K562 (cell line): ENCODE measurements at regions not wholly inside any gene's neighbourhood (a gene's known extent, or its start where the extent isn't known, plus 50 kb on each side); places are given as distances from the start of the nearest gene placed in this dataset.

Source experiments
- ATAC-seq: fragments of 200-7000 bp; cut with Tn5 transposase; 3 replicates; pipeline ENCODE4 v1.9.1; 2020; ENCODE audit warnings: moderate library complexity
- BruUV-seq: library from RNA; stranded (reverse); fragments of 400-500 nt; replicated peaks from 2 replicates; lab custom pipeline; 2021; lab: Mats Ljungman, UMichigan
- CTCF ChIA-PET: fragments of 300-600 bp; formaldehyde crosslinking; extraction: SDS; loops from one replicate; lab custom pipeline; 2021; ENCODE audit warnings: low intra/inter-chr PET ratio; lab: Yijun Ruan, JAX
- POLR2A ChIA-PET: fragments of 300-600, 350-650 bp; sonication (Branson Sonifier 250); formaldehyde crosslinking; extraction: SDS; loops from one replicate; lab custom pipeline; 2021; ENCODE audit warnings: antibody characterized with exemption, inconsistent platforms; lab: Yijun Ruan, JAX
- DNase-seq, 4 experiments: peaks; one replicate each; pipeline versions ENCODE4 v3.0.0 to v3.0.0-alpha.2; 2011 to 2018; ENCODE audit warnings: low spot score in 3 of 4, mixed read lengths in 3 of 4; ENCODE audit errors: extremely low read depth in 1 of 4
- FAIRE-seq: peaks from 2 replicates; lab custom pipeline; 2011; peaks lifted over from hg19 to GRCh38; lab: Jason Lieb, UNC
- H2AFZ ChIP-seq: 2 replicates; pipeline ENCODE4 v1.6.0; 2011; ENCODE audit warnings: low read depth, low read length, control low read depth, inconsistent platforms
- H3K27ac ChIP-seq: fragments of 200-600 bp; 3 replicates; pipeline ENCODE4 v1.8.0; 2011; ENCODE audit warnings: low read depth, mild to moderate bottlenecking, control low read depth, inconsistent platforms, low read length, moderate library complexity, mixed read lengths; ENCODE audit errors: extremely low read depth
- H3K27me3 ChIP-seq, 2 experiments: fragments of 300-600 bp in 1 of 2; 2 replicates in 1 of 2; 3 replicates in 1 of 2; pipeline versions ENCODE4 v1.6.0 to v1.8.0; 2011; ENCODE audit warnings: inconsistent platforms in 2 of 2, low read length in 2 of 2, mild to moderate bottlenecking in 1 of 2, mixed read lengths in 1 of 2, moderate library complexity in 1 of 2; ENCODE audit not compliant: control insufficient read depth in 2 of 2, insufficient read depth in 2 of 2
- H3K36me3 ChIP-seq: fragments of 300-600 bp; 3 replicates; pipeline ENCODE4 v1.8.0; 2011; ENCODE audit warnings: mild to moderate bottlenecking, low read length, inconsistent platforms; ENCODE audit not compliant: control insufficient read depth, insufficient read depth
- H3K4me1 ChIP-seq, 2 experiments: fragments of 200-600 bp in 1 of 2; replicated peaks in 1 of 2; 2 replicates in 1 of 2; 3 replicates in 1 of 2; pipeline versions ENCODE4 v1.5.1 to v1.8.0; 2011; ENCODE audit warnings: inconsistent platforms in 2 of 2, low read length in 2 of 2, mild to moderate bottlenecking in 1 of 2, mixed read lengths in 1 of 2, moderate library complexity in 1 of 2; ENCODE audit not compliant: control insufficient read depth in 2 of 2, insufficient read depth in 2 of 2
- H3K4me2 ChIP-seq: 2 replicates; pipeline ENCODE4 v1.6.1; 2011; ENCODE audit warnings: low read length, control low read depth, inconsistent platforms, mixed read lengths; ENCODE audit not compliant: insufficient read depth
- H3K4me3 ChIP-seq: fragments of 200-600 bp; sonication (generic), shearing (Covaris generic); 2 replicates; pipeline ENCODE4 v1.5.1; 2016; ENCODE audit warnings: control low read depth, inconsistent platforms
- H3K79me2 ChIP-seq: fragments of 200-600 bp; 3 replicates; pipeline ENCODE4 v1.8.0; 2011; ENCODE audit warnings: low read length, inconsistent platforms; ENCODE audit not compliant: control insufficient read depth, insufficient read depth
- H3K9ac ChIP-seq, 2 experiments: 2 replicates each; pipeline versions ENCODE4 v1.6.0 to v1.6.1; 2011; ENCODE audit warnings: low read depth in 2 of 2, low read length in 2 of 2, control low read depth in 1 of 2, inconsistent platforms in 1 of 2, mild to moderate bottlenecking in 1 of 2, mixed read lengths in 1 of 2; ENCODE audit not compliant: insufficient read depth in 1 of 2
- H3K9me1 ChIP-seq: one replicate; pipeline ENCODE4 v1.6.0; 2011; ENCODE audit warnings: inconsistent platforms, mild to moderate bottlenecking, low read length, moderate library complexity; ENCODE audit not compliant: control insufficient read depth, insufficient read depth
- H3K9me3 ChIP-seq: replicated peaks from 2 replicates; pipeline ENCODE4 v1.5.1; 2011; ENCODE audit warnings: low read depth, low read length, inconsistent platforms; ENCODE audit not compliant: control insufficient read depth, insufficient read depth
- H4K20me1 ChIP-seq: replicated peaks from 2 replicates; pipeline ENCODE4 v1.6.1; 2011; ENCODE audit warnings: low read length, inconsistent platforms, mixed read lengths; ENCODE audit not compliant: control insufficient read depth, insufficient read depth
- ESRRA ChIP-seq: fragments of 450-650 bp; IDR thresholded peaks from 2 replicates; pipeline ENCODE4 v1.6.1; 2014; ENCODE audit warnings: low read depth, mild to moderate bottlenecking, moderate library complexity, borderline replicate concordance
- GATAD2A ChIP-seq: fragments of 450-650 bp; IDR thresholded peaks from 2 replicates; pipeline ENCODE4 v1.6.1; 2017
- HDGF ChIP-seq: fragments of 450-650 bp; IDR thresholded peaks from 2 replicates; pipeline ENCODE4 v1.6.1; 2016
- HEY1 ChIP-seq: fragments of 250-450 bp; sonication (Bioruptor Pico); IDR thresholded peaks from 2 replicates; pipeline ENCODE4 v1.5.0; 2020; ENCODE audit warnings: mild to moderate bottlenecking, moderate library complexity, borderline replicate concordance
- KAT8 ChIP-seq: fragments of 450-650 bp; IDR thresholded peaks from 2 replicates; pipeline ENCODE4 v1.6.1; 2016; ENCODE audit warnings: low read depth, mild to moderate bottlenecking
- MAFF ChIP-seq: IDR thresholded peaks from 2 replicates; pipeline ENCODE4 v1.6.1; 2012; ENCODE audit warnings: low read length, improper control_type of control experiment
- MED1 ChIP-seq: sonication (generic); formaldehyde crosslinking; IDR thresholded peaks from 2 replicates; pipeline ENCODE4 v1.8.1; 2023; ENCODE audit warnings: missing genetic modification reagents, borderline replicate concordance
- NRF1 ChIP-seq, 2 experiments: fragments of 450-650 bp; IDR thresholded peaks in 1 of 2; conservative IDR thresholded peaks in 1 of 2; 2 replicates each; pipeline ENCODE4 v1.6.1; 2014; ENCODE audit warnings: mild to moderate bottlenecking in 2 of 2
- PRDM10 ChIP-seq: fragments of 450-650 bp; IDR thresholded peaks from 2 replicates; pipeline ENCODE4 v1.6.1; 2018; ENCODE audit not compliant: partially characterized antibody
- TAF9B ChIP-seq: fragments of 450-650 bp; IDR thresholded peaks from 2 replicates; pipeline ENCODE4 v1.6.1; 2018; ENCODE audit warnings: mild to moderate bottlenecking; ENCODE audit not compliant: partially characterized antibody
- TBL1XR1 ChIP-seq, 2 experiments: IDR thresholded peaks; 2 replicates each; pipeline ENCODE4 v1.6.1; 2012; ENCODE audit warnings: improper control_type of control experiment in 2 of 2, low read length in 2 of 2, mild to moderate bottlenecking in 1 of 2
- ZNF12 ChIP-seq: sonication (generic); formaldehyde crosslinking; IDR thresholded peaks from 2 replicates; pipeline ENCODE4 v1.4.0; 2020; ENCODE audit warnings: mild to moderate bottlenecking, missing genetic modification reagents
- ZNF696 ChIP-seq: fragments of 250-450 bp; sonication (Bioruptor Pico); conservative IDR thresholded peaks from 2 replicates; pipeline ENCODE4 v1.4.0; 2020; ENCODE audit warnings: mild to moderate bottlenecking, moderate library complexity
- ZNF77 ChIP-seq: fragments of 250-450 bp; sonication (Bioruptor Pico); IDR thresholded peaks from 2 replicates; pipeline ENCODE4 v1.5.0; 2020
- WGBS: fragments of 100-300 bp; shearing (Covaris generic); methylation state at CpG from one replicate; pipeline ENCODE4 v1.1.6; 2016; ENCODE audit warnings: low coverage, mixed read lengths; ENCODE audit not compliant: insufficient coverage; ENCODE audit errors: missing lambda C conversion rate; 5-methylcytosine and 5-hydroxymethylcytosine counted together
- in situ Hi-C: fragments of 300-500 bp; cut with MboI; formaldehyde crosslinking; loops from 4 replicates; pipeline ENCODE4 v1.15.0; 2018; ENCODE audit warnings: inconsistent platforms, mixed read lengths
- intact Hi-C: fragments of 100-400 bp; cut with micrococcal nuclease; formaldehyde crosslinking; loops from 2 replicates; pipeline ENCODE4 v1.14.2; 2022
- TF ChIP-seq, protein P1 (sequence below): fragments of 450-650 bp; formaldehyde crosslinking; IDR thresholded peaks from 2 replicates; pipeline ENCODE4 v1.4.0; 2020; ENCODE audit warnings: mild to moderate bottlenecking, moderate library complexity
- TF ChIP-seq, protein P2 (sequence below): fragments of 450-650 bp; formaldehyde crosslinking; IDR thresholded peaks from 2 replicates; pipeline ENCODE4 v1.4.0; 2022; ENCODE audit warnings: mild to moderate bottlenecking, moderate library complexity
- TF ChIP-seq, protein P3 (sequence below): fragments of 200-400 bp; formaldehyde crosslinking; IDR thresholded peaks from 2 replicates; pipeline ENCODE4 v1.6.1; 2017; ENCODE audit warnings: mild to moderate bottlenecking, low read depth, low read length, moderate library complexity

GRCh38 chr10:121087688-121088087 lies 236.5 kb downstream of the WDR11 start:
- Histone ChIP-seq H4K20me1 (no peaks in the 10 kb centered on the region), H3K4me1 (no peaks in the 10 kb centered on the region), H3K4me3 (no peak overlapping the region), H2AFZ (no peak overlapping the region), H3K9me3 (no peaks in the 10 kb centered on the region), H3K9ac (no peak overlapping the region), H3K36me3 (no peaks in the 10 kb centered on the region), H3K27ac (no peak overlapping the region), H3K9me1 (no peaks in the 10 kb centered on the region), H3K79me2 (no peaks in the 10 kb centered on the region), H3K27me3 (no peaks in the 10 kb centered on the region), H3K4me2 (no peak overlapping the region)
- WGBS, result 5% methylated on average over 3 of the region's 4 CpGs
- ChIA-PET CTCF (no interaction called here), POLR2A (no interaction called here)
- ATAC-seq (no peak), DNase-seq (no peak), FAIRE-seq (no peak)
- BruUV-seq, result no TSS peak
- in situ Hi-C loops, result no loop called here
- intact Hi-C loops, result no loop called here
- TF ChIP-seq NRF1 (conservative IDR thresholded peaks at IDR 0.05 in 1 of 2, IDR thresholded peaks at IDR 0.05 in 1 of 2), result no peak
- TF ChIP-seq ZNF12, result no peak
- TF ChIP-seq PRDM10, result no peak
- TF ChIP-seq, protein P1, sequence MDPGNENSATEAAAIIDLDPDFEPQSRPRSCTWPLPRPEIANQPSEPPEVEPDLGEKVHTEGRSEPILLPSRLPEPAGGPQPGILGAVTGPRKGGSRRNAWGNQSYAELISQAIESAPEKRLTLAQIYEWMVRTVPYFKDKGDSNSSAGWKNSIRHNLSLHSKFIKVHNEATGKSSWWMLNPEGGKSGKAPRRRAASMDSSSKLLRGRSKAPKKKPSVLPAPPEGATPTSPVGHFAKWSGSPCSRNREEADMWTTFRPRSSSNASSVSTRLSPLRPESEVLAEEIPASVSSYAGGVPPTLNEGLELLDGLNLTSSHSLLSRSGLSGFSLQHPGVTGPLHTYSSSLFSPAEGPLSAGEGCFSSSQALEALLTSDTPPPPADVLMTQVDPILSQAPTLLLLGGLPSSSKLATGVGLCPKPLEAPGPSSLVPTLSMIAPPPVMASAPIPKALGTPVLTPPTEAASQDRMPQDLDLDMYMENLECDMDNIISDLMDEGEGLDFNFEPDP (CRISPR knock-in tag), result no peak
- TF ChIP-seq KAT8, result no peak
- no peak for TF ChIP-seq ZNF77 (CRISPR knock-in tag)
- no peak for TF ChIP-seq HDGF
- TF ChIP-seq TAF9B, result no peak
- TF ChIP-seq ESRRA, result no peak
- TF ChIP-seq GATAD2A, result no peak
- no peak for TF ChIP-seq HEY1 (CRISPR knock-in tag)
- no peak for TF ChIP-seq ZNF696 (CRISPR knock-in tag)
- TF ChIP-seq TBL1XR1 (IDR thresholded peaks at IDR 0.05; ENCODE audit: low read length in 2 of 2), result no peak
- TF ChIP-seq, protein P2, sequence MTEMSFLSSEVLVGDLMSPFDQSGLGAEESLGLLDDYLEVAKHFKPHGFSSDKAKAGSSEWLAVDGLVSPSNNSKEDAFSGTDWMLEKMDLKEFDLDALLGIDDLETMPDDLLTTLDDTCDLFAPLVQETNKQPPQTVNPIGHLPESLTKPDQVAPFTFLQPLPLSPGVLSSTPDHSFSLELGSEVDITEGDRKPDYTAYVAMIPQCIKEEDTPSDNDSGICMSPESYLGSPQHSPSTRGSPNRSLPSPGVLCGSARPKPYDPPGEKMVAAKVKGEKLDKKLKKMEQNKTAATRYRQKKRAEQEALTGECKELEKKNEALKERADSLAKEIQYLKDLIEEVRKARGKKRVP (CRISPR knock-in tag), result no peak
- TF ChIP-seq, protein P3, sequence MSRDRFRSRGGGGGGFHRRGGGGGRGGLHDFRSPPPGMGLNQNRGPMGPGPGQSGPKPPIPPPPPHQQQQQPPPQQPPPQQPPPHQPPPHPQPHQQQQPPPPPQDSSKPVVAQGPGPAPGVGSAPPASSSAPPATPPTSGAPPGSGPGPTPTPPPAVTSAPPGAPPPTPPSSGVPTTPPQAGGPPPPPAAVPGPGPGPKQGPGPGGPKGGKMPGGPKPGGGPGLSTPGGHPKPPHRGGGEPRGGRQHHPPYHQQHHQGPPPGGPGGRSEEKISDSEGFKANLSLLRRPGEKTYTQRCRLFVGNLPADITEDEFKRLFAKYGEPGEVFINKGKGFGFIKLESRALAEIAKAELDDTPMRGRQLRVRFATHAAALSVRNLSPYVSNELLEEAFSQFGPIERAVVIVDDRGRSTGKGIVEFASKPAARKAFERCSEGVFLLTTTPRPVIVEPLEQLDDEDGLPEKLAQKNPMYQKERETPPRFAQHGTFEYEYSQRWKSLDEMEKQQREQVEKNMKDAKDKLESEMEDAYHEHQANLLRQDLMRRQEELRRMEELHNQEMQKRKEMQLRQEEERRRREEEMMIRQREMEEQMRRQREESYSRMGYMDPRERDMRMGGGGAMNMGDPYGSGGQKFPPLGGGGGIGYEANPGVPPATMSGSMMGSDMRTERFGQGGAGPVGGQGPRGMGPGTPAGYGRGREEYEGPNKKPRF, result no peak
- no peak for TF ChIP-seq MAFF
- no peak for TF ChIP-seq MED1 (CRISPR knock-in tag)
